Prostate gland (tissue), 2 donors: ENCODE measurements at regions not wholly inside any gene's neighbourhood (a gene's known extent, or its start where the extent isn't known, plus 50 kb on each side); places are given as distances from the start of the nearest gene placed in this dataset.
"Not testable (repeated sequence)": the region's sequence is repeated elsewhere in the genome, so short reads cannot be mapped to it uniquely, and the experiment has no call there.

ENCODE experiments used
- CTCF ChIP-seq, 4 experiments: fragments of 200-600 bp in 2 of 4; fragments of 450-650 bp in 2 of 4; sonication (generic) in 2 of 4; IDR thresholded peaks; 1 replicate in 3 of 4; 2 replicates in 1 of 4; pipeline ENCODE4 v1.5.1; 2016 to 2019; ENCODE audit warnings: antibody characterized with exemption in 4 of 4, mild to moderate bottlenecking in 2 of 4, moderate library complexity in 2 of 4
- POLR2A ChIP-seq: fragments of 450-650 bp; IDR thresholded peaks from one replicate; pipeline ENCODE4 v1.6.1; 2016; ENCODE audit warnings: antibody characterized with exemption, mild to moderate bottlenecking
- POLR2AphosphoS5 ChIP-seq: sonication (generic); formaldehyde crosslinking; IDR thresholded peaks from one replicate; pipeline ENCODE4 v1.6.1; 2017; ENCODE audit warnings: antibody characterized with exemption

DNA sequence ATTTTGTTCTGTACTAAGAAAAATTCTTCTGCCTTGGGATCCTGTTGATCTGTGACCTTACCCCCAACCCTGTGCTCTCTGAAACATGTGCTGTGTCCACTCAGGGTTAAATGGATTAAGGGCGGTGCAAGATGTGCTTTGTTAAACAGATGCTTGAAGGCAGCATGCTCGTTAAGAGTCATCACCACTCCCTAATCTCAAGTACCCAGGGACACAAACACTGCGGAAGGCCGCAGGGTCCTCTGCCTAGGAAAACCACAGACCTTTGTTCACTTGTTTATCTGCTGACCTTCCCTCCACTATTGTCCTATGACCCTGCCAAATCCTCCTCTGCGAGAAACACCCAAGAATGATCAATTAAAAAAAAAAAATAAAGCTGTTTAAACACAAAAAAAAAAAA lies 59.1 kb downstream of the ANXA2R start:
- not testable (repeated sequence) for TF ChIP-seq CTCF (IDR thresholded peaks at IDR 0.05); POLR2AphosphoS5; POLR2A
